Calu3 (cell line): ENCODE measurements at regions not wholly inside any gene's neighbourhood (a gene's known extent, or its start where the extent isn't known, plus 50 kb on each side); places are given as distances from the start of the nearest gene placed in this dataset.

Source experiments
- BruUV-seq: library from RNA; stranded (reverse); fragments of 400-500 nt; replicated peaks from 2 replicates; lab custom pipeline; 2021; lab: Mats Ljungman, UMichigan
- CTCF ChIA-PET: fragments of 300-600 bp; sonication (Branson Sonifier 250); formaldehyde crosslinking; loops from one replicate; lab custom pipeline; 2022; ENCODE audit warnings: antibody characterized with exemption; lab: Charles Lee
- DNase-seq: peaks from one replicate; pipeline ENCODE4 v3.0.0; 2022
- H3K27ac Mint-ChIP-seq: one replicate; pipeline ENCODE4 v1.8.0; 2022; ENCODE audit warnings: mixed read lengths; ENCODE audit not compliant: unreplicated experiment
- H3K27me3 Mint-ChIP-seq: one replicate; pipeline ENCODE4 v1.8.0; 2022; ENCODE audit warnings: mixed read lengths; ENCODE audit not compliant: unreplicated experiment
- H3K36me3 Mint-ChIP-seq: one replicate; pipeline ENCODE4 v1.8.0; 2022; ENCODE audit warnings: mild to moderate bottlenecking, moderate library complexity, mixed read lengths; ENCODE audit not compliant: insufficient read depth, unreplicated experiment
- H3K4me1 Mint-ChIP-seq: one replicate; pipeline ENCODE4 v1.8.0; 2022; ENCODE audit warnings: mild to moderate bottlenecking, low read depth, mixed read lengths; ENCODE audit not compliant: unreplicated experiment
- H3K4me3 Mint-ChIP-seq: one replicate; pipeline ENCODE4 v1.8.0; 2022; ENCODE audit warnings: mild to moderate bottlenecking, low read depth, moderate library complexity, mixed read lengths; ENCODE audit not compliant: unreplicated experiment
- H3K9me3 Mint-ChIP-seq: one replicate; pipeline ENCODE4 v1.8.0; 2022; ENCODE audit warnings: low read depth, mixed read lengths; ENCODE audit not compliant: unreplicated experiment
- intact Hi-C: fragments of 100-400 bp; cut with micrococcal nuclease; formaldehyde crosslinking; loops from one replicate; pipeline ENCODE4 v1.10.0; 2022; ENCODE audit not compliant: unreplicated experiment
- TF ChIP-seq, protein P1 (sequence below): fragments of 200-600 bp; IDR thresholded peaks from one replicate; pipeline ENCODE4 v1.8.0; 2022; ENCODE audit warnings: antibody characterized with exemption; ENCODE audit not compliant: unreplicated experiment

- intact Hi-C loops: no loop called here
- BruUV-seq: no TSS peak
- DNase-seq: no peak
- CTCF ChIA-PET: no interaction called here
- H3K4me3 Mint-ChIP-seq: no peak overlapping the region
- no peak overlapping the region for H3K27ac Mint-ChIP-seq
- H3K27me3 Mint-ChIP-seq: no peaks in the 10 kb centered on the region
- no peaks in the 10 kb centered on the region for H3K36me3 Mint-ChIP-seq
- TF ChIP-seq, protein P1, sequence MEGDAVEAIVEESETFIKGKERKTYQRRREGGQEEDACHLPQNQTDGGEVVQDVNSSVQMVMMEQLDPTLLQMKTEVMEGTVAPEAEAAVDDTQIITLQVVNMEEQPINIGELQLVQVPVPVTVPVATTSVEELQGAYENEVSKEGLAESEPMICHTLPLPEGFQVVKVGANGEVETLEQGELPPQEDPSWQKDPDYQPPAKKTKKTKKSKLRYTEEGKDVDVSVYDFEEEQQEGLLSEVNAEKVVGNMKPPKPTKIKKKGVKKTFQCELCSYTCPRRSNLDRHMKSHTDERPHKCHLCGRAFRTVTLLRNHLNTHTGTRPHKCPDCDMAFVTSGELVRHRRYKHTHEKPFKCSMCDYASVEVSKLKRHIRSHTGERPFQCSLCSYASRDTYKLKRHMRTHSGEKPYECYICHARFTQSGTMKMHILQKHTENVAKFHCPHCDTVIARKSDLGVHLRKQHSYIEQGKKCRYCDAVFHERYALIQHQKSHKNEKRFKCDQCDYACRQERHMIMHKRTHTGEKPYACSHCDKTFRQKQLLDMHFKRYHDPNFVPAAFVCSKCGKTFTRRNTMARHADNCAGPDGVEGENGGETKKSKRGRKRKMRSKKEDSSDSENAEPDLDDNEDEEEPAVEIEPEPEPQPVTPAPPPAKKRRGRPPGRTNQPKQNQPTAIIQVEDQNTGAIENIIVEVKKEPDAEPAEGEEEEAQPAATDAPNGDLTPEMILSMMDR: no peak
- no peaks in the 10 kb centered on the region for H3K9me3 Mint-ChIP-seq
- no peaks in the 10 kb centered on the region for H3K4me1 Mint-ChIP-seq
These were observed 128.2 kb upstream of the DNAJC10 start for GRCh38 chr2:182587831-182588230.

DNA sequence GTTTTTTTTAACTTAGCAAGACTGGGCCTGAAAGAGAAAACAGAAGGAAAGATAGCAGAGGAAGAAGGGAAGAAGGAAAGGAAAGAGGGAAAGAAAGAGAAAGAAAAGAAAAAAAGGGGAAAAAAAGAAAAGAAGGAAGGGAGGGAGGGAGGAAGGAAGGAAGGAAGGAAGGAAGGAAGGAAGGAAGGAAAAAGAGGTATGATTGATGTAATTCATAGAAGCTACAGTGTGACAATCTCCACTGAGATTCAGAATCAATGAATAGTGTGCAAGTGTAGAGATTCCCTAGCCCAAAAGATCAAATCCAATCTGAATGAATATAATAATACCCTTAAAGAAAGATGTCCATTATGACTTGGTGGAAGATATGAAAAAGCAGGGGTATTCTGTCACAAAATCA lies 126.9 kb upstream of the DNAJC10 start:
- no peaks in the 10 kb centered on the region for H3K4me1 Mint-ChIP-seq
- no peaks in the 10 kb centered on the region for H3K27me3 Mint-ChIP-seq
- no peaks in the 10 kb centered on the region for H3K36me3 Mint-ChIP-seq
- TF ChIP-seq, protein P1: no peak
- intact Hi-C loops: no loop called here
- DNase-seq: no peak
- BruUV-seq: no TSS peak
- H3K4me3 Mint-ChIP-seq: no peak overlapping the region
- H3K9me3 Mint-ChIP-seq: no peaks in the 10 kb centered on the region
- CTCF ChIA-PET: no interaction called here
- no peak overlapping the region for H3K27ac Mint-ChIP-seq

GRCh38 chr2:182591774-182592173 lies 124.3 kb upstream of the DNAJC10 start:
- Mint-ChIP-seq H3K4me1 (no peaks in the 10 kb centered on the region), H3K4me3 (no peak overlapping the region), H3K27me3 (no peaks in the 10 kb centered on the region), H3K27ac (no peak overlapping the region), H3K36me3 (no peaks in the 10 kb centered on the region), H3K9me3 (no peaks in the 10 kb centered on the region)
- BruUV-seq: no TSS peak
- intact Hi-C loops: no loop called here
- CTCF ChIA-PET: no interaction called here
- TF ChIP-seq, protein P1: no peak
- DNase-seq: no peak

DNA sequence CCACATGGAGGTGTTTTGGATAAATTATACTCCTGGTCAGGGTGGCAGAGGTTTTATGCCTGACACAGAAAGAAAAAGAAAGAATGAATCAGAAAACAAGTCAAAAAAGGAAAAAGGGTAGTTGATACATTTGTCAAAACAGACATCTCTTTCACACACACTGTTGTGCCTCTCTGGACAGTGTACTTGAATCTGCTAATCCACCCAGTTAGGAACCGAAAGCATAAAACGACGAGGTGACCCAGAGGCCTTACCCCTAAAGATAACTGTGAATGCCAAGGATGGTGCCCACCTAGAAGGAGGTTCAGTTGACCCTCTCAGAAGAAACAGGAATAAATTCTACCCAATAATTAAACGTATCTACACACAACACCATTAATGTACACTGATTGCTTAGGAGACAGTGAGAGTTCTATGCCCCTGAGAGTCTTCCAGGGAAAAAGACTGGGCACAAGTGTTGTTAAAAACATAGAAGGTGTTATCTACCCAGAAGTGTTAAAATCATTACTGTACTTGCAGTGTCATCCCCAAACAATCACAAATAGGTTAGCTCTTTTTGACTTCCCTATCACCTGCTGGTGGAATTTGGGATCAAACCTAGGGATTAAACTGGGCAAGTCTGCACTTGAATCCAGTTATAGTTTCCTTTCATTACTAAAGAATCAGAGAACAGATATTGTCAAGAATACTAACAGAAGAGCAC lies 123.2 kb upstream of the DNAJC10 start:
- H3K36me3 Mint-ChIP-seq: no peaks in the 10 kb centered on the region
- no peaks in the 10 kb centered on the region for H3K4me1 Mint-ChIP-seq
- BruUV-seq: no TSS peak

More for the DNA sequence above, 123.2 kb upstream of the DNAJC10 start:
- intact Hi-C loops: no loop called here
- no peak overlapping the region for H3K4me3 Mint-ChIP-seq
- no peak overlapping the region for H3K27ac Mint-ChIP-seq
- no peaks in the 10 kb centered on the region for H3K27me3 Mint-ChIP-seq
- CTCF ChIA-PET: no interaction called here
- TF ChIP-seq, protein P1: no peak
- no peaks in the 10 kb centered on the region for H3K9me3 Mint-ChIP-seq
- DNase-seq: no peak
